ENCODE measurements at regions not wholly inside any gene's neighbourhood (a gene's known extent, or its start where the extent isn't known, plus 50 kb on each side); places are given as distances from the start of the nearest gene placed in this dataset.

DNA sequence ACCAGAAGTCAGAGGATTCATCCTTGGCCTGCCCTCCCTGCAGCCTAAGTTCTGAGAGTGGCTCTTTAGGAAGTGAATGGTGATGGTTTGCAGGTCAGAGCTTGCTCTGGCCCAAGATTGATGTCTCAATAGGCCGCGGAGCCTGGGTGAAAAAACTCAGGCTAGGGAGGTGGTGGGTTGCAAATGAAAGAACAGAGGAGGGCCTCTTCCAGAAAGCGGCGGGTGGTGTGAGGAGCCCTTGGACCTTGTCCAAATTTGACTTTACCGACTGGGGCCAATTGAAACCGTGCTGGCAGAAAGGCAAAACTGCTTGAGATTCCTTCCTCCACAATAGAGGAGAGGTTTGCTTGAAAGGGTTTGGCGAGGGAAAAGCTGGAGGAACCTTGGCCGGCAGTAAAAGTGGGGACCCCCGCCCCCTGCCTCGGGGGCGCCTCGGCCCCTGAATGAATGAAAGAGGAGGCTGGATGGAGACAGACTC, 331.3 kb downstream of the SEC14L1 start:
- TF ChIP-seq, protein P1, sequence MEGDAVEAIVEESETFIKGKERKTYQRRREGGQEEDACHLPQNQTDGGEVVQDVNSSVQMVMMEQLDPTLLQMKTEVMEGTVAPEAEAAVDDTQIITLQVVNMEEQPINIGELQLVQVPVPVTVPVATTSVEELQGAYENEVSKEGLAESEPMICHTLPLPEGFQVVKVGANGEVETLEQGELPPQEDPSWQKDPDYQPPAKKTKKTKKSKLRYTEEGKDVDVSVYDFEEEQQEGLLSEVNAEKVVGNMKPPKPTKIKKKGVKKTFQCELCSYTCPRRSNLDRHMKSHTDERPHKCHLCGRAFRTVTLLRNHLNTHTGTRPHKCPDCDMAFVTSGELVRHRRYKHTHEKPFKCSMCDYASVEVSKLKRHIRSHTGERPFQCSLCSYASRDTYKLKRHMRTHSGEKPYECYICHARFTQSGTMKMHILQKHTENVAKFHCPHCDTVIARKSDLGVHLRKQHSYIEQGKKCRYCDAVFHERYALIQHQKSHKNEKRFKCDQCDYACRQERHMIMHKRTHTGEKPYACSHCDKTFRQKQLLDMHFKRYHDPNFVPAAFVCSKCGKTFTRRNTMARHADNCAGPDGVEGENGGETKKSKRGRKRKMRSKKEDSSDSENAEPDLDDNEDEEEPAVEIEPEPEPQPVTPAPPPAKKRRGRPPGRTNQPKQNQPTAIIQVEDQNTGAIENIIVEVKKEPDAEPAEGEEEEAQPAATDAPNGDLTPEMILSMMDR (IDR thresholded peaks at IDR 0.05), result no peak
- TF ChIP-seq POLR2AphosphoS5 (IDR thresholded peaks at IDR 0.05; ENCODE audit: insufficient read depth in 1 of 2, low read depth in 1 of 2) (peak in 1 of 2 donors; percentile 28), POLR2A (IDR thresholded peaks at IDR 0.05) (no peak)

Data from vagina (tissue), 2 donors.